HG02642 (cell line): ENCODE measurements at regions not wholly inside any gene's neighbourhood (a gene's known extent, or its start where the extent isn't known, plus 50 kb on each side); places are given as distances from the start of the nearest gene placed in this dataset.
A peak's percentile ranks its signal among the peaks of the same experiment; 100 is the strongest.
"Not testable (repeated sequence)": the region's sequence is repeated elsewhere in the genome, so short reads cannot be mapped to it uniquely, and the experiment has no call there.

ENCODE experiments used
- ATAC-seq: cut with Tn5 transposase; IDR thresholded peaks from one replicate; pipeline ENCODE4 v1.9.1; 2021; ENCODE audit warnings: mild to moderate bottlenecking; ENCODE audit not compliant: unreplicated experiment, poor library complexity

DNA sequence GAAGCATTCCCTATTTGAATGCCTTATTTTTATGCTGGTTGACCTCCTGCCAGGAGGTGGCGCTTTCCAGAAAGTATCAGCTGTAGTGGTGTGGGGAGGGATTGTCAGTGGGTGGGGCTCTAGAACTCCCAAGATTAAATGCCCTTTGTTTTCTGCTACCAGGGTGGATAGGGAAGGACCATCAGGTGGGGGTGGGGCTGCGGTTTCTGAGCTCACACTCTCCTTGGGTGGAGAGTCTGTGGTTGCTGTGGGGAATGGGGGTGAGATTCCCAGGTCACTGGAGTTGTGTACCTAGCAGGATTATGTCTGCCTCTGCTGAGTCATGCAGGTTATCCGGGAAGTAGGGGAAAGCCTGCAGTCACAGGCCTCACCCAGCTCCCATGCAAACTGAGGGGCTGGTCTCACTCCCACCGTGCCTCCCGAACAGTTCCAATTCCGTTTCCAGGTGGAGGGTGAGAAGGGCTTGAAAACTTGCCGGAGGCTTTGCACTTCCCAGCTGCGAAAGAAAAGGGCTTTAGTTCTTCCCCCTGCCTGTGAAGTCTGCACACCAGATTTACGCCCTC, 68.3 kb downstream of the ALG10B start:
- ATAC-seq = no peak

DNA sequence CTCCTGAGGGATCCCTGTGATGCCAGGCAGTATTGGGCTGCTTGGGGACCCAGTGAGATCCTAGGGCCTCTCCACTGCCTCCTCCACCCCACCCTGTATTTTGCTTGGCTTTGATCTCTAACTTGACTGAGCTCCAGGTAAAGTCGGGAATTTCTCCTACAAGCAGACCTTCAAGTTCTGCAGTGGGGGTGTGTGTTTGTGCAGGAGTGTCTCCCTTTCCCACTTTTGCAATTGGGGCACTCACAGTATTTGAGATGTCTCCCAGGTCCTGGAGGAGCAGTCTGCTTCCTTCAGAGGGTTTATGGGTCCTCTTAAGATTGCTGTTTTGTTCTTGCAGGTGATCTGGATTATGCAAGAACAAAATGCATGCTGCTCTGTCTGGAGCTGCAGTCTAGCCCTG, 68.9 kb downstream of the ALG10B start:
- ATAC-seq = no peak

- peak; percentile 57 for ATAC-seq
Measured at GRCh38 chr12:38386205-38386985, 69.8 kb downstream of the ALG10B start.

GRCh38 chr12:38389614-38390013, 73.0 kb downstream of the ALG10B start:
- no peak for ATAC-seq

DNA sequence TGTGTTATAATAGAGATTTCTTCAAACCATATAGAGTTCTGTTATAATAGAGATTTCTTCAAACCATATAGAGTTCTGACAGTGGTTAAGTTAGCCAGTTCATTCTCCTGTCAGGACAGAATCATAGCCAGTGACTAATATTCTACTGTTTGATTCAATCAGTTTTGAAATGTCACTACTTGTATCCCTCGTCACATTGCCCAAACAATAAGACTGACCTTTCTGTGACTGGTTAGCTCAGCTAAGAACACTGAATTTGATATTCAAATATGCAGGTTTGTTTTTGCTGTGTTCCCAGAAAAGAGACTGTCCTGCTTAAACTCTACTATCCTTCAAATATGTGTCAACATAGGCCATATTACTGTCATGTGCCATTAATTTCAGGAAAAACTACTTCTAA, 74.4 kb downstream of the ALG10B start:
- ATAC-seq = no peak

DNA sequence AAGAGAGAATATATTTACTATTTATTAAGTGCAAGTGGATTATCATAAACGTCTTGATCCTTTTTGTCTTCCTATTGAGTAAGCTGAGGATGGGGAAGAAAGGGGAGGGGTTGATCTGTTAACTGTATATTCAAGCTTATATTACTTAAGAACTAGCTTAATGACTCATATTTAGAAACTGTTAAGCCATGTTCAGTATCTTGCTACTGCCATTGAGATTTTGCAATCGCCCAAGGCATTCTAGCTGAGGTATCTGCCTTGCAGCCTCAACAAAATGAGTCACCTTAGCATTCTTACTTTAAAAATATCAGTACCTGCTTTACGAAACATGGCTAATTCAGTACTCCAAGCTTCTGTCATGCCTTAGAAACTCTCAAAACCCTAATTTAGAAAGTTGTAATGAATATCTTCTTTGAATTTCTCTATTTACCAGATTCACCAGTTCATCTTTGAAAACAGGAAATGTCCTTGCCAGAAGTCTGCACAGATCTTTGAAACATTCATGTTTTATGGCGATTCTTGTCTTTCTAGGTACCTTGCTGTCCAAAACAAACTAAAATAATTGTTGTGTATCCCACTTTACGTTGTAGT, 76.1 kb downstream of the ALG10B start:
- ATAC-seq = no peak

DNA sequence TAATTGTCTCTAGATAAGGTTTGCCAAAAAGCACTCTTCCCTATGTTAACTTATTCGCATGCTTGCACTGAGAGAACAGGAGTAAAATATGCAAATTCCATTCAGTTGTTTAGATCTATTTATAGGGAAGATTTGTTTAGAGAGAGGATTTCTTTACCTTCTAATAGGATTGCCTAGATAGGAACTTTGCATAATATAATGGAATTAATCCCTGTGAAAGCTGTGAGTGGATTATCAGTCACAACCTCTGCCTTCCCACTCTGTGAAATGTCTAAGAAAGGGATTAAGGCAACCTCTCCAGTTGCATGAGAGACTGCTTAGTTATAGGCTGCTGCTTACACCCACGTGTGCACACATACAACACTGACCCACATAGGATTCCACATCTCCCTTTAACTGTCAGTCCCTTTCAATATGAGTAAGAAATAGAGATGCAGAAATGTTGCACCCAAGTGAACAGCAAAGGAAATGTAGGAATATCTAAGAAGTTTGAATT, 83.2 kb downstream of the ALG10B start:
- no peak for ATAC-seq

GRCh38 chr12:38402811-38403210, 86.2 kb downstream of the ALG10B start:
- ATAC-seq = no peak

GRCh38 chr12:38409511-38409910, 92.9 kb downstream of the ALG10B start:
- no peak for ATAC-seq

DNA sequence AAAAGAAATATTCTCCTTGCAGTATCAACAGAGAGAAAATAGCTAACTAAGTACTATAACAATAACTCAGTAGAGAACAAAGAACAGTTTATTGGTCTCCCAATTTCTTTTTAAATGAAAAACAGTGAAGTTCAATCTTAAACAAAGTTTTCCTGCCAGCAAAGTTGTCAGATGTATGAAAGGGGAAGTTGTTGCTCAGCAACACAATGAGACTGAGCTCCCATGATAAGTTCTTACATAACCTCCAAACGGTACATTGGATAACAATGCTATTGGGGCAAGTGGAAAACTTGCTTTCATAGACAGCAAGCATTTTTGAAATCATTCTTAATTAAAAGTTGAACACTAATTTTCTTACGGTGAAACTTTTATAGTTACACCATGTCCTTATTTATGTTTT, 94.9 kb downstream of the ALG10B start:
- no peak for ATAC-seq

GRCh38 chr12:38411946-38412345, 95.4 kb downstream of the ALG10B start:
- ATAC-seq = no peak

- no peak for ATAC-seq
Measured at GRCh38 chr12:38417101-38417500, 100.5 kb downstream of the ALG10B start.

DNA sequence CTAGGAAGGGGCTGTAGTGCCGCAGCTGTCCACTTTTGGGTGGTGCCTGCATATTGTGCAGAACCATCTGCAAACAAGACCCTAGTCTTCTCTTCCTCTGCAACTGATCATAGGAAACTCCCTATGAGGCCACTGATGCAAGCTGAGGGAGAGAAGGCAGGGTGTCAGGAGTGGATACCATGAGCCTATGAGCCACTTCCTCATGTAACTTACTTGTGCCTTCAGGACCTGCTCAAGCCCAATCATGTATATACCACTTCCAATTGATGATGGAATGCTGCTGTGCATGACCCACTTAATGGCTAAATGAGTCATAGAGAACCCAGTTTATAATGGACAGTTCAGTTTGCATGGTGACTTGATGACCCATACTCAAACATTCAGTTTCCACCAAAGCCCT, 107.9 kb downstream of the ALG10B start:
- no peak for ATAC-seq

DNA sequence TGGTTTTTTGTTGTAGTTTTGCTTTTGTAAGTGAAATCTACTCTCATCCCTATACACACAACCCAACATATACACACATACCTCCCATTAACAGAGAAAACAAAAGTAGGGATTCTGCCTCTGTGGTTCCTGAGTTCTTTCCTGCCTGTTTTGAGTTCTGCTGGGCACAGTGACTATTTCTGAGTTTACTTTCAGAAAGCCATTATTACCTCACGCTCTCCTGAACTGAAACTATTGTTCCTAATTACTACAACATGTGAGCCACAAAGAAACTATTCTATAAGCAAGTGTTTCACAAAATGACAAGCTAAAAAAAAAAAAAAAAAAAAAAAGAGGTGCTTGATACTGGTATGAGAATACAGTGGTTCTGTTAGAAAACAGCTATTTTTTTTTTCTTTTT, 110.9 kb downstream of the ALG10B start:
- ATAC-seq = no peak

DNA sequence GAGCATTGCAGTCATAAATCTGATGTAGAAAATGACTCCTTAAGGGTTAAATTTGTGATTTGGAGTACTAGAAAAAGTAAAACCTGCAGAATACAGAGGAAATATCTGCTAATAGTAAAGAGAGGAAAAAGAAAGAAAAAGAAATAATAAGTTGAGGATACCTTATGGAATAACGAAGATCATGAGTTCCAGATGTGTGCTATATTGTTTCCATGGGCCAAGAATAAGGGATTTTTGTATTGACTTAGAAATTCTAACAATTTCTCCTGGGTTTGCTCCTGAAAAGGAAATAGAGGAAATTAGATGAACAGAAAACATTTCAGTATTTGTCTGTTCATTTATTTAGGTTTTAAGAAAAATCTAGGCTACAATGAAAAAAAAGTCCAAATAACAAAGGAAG, 115.3 kb downstream of the ALG10B start:
- no peak for ATAC-seq

DNA sequence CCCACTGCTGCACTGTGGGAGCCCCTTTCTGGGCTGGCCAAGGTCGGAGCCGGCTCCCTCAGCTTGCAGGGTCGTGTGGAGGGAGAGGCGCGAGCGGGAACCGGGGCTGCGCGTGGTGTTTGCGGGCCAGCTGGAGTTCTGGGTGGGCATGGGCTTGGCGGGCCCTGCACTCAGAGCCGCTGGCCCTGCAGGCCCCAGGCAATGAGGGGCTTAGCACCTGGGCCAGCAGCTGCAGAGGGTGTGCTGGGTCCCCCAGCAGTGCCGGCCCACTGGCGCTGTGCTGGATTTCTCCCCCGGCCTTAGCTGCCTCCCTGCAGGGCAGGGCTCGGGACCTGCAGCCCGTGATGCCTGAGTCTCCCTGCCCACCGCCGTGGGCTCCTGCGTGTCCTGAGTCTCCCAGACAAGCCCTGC, 125.3 kb downstream of the ALG10B start:
- not testable (repeated sequence) for ATAC-seq

DNA sequence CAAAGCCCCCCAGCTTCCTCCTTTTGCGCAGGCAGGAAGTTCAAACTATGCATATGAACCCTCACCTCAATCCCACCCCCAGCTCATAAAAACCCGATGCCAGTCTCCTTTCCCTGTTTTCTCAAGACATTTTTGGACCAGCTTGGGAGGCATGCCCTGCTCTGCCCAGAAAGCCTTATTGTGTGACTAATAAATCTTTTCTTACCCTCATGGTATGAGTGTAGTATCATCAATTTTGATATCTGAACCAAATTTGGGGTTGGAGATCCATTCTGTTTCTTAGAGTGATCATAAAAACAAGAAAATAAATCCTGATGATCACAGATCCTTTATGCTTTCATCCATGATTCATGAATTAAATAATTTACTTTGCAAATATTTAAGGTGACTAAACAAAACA, 128.5 kb downstream of the ALG10B start:
- ATAC-seq = no peak

- no peak for ATAC-seq
Measured at GRCh38 chr12:38448991-38449390, 132.4 kb downstream of the ALG10B start.

GRCh38 chr12:38456537-38457120, 140.1 kb downstream of the ALG10B start:
- ATAC-seq = no peak

DNA sequence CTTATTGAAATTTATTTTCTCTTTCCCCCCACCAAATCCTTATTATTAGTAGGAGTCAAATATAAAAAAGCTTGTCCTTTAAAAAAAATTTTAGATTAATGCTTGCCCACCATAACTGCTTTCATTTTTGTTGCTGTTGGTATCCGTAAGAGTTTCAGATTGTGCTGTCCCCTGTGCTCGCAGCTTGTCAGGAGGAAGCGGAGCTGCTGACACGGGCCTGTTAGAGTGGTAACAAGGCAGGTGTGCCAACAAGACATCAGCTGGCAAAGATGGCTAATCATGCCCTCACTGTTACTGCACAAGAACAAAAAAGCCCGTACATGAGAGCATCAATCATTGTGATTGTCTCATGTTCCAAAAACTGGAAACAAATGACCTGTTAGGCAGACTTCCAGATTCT, 148.4 kb downstream of the ALG10B start:
- ATAC-seq = no peak

GRCh38 chr12:38469715-38470114, 153.1 kb downstream of the ALG10B start:
- ATAC-seq = no peak
